HG02678 (cell line): ENCODE measurements at regions not wholly inside any gene's neighbourhood (a gene's known extent, or its start where the extent isn't known, plus 50 kb on each side); places are given as distances from the start of the nearest gene placed in this dataset.

Experiments used
- ATAC-seq: cut with Tn5 transposase; IDR thresholded peaks from one replicate; pipeline ENCODE4 v1.9.1; 2021; ENCODE audit warnings: mild to moderate bottlenecking, moderate library complexity; ENCODE audit not compliant: unreplicated experiment

DNA sequence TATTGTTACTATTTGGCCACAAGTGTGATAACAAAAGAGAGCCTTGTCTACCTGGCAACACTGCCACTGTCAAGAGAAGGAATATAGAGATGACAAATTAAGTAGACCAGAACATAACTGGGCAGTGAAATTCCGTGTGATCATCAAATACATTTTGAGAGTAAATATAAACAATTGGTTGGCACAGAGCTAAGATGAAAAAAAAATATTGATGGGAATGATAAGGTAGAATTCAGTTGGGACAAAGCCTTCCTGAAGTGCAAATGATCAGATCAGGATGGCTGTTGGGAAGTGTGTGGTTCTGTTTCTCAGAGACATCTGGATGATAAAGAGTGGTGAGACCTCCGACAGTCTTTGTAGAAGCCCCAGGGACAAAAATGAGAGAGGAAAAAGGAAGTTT, 205.5 kb upstream of the CAMK1G start:
- ATAC-seq, result no peak

DNA sequence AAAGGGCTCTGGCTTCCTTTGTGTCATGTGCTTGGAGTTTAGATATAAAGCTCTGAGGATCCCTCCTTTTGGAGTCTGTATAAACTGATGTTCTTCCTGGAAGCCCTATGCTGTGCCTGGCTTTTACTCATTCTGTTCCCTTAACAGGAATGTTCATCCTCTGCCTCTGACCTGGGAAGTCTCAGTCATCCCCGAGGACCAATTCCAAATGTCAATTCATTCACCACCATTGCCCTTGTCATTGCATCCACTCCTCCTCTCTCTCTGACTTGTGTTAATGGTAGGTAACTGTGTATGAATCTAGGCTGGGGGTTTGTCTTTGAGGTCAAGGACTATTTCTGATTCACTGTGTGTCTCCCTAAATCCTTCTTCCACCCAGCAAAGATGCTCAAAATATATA, 204.2 kb upstream of the CAMK1G start:
- no peak for ATAC-seq

DNA sequence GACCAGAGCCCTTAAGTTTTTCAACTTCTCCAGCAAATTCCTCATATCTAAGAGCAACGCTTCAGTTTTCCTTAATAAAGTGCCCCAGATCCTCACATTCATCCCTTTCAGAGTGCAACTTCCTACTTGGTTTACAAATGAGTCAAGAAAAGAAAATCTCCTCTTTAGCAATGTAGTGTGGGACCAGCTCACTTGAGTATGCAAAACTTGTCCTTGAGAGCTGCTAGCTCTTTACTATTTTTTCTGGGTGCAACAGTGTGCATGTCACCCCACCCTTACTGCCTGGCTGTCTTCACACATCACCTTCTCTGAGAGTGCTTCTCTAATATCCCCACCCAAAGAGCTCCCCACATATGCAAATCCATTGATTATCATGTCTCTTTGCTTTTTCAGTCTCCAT, 203.1 kb upstream of the CAMK1G start:
- no peak for ATAC-seq

DNA sequence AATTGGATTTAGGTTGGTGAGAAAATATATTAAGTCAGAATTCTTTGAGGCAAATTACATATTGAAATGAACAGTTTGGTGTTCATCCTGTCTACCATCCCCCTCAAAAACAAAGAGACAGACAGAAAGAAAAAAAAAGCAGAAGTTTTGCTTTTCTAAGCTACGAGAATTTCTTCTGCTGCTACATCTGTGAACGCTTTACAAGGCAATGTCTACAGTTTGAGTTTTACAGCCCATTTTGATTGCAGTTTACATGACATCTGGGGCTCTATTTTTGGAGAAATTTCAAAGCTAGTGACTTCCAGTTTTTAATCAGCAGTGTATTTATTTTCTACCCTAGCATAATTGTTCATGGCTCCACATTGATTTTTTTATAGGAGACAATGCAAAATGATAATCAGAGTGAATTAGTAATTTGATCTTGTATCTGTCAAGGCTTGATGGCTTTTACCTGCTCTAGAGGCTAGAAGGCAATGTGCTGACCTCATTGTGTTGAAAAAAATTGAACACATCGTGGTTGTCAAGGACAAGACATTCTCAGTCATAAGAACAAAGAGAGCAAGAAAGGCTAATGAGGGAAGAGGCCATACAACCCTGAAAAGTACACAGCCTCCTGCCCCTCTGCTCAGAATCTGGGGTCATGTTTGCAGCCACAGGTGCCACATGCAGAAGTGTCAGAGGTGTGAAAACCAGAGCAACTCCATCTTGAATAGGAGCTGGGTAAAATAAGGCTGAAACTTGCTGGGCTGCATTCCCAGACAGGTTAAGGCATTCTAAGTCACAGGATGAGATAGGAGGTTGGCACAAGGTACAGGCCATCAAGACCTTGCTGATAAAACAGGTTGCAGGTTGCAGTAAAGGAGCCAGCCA, 201.0 kb upstream of the CAMK1G start:
- no peak for ATAC-seq

DNA sequence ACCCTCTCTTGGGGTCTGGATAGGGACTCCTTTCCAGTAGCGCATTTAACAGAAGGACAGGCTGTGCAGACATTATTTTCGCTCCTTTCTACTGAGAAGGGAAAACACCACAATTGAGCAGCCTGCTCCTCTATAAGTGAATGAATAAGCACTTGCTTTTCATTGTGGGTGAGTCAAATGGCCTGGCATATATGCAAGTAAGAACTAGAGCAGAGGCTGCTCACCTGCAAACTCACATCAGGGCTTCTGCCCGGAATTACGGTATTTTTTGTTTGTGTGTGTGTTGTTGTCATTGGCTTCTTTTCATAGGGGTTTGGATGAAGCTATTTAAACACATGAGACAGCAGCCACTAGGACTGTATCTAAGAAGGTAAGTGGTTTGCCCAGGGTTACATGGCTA, 200.1 kb upstream of the CAMK1G start:
- ATAC-seq, result no peak

DNA sequence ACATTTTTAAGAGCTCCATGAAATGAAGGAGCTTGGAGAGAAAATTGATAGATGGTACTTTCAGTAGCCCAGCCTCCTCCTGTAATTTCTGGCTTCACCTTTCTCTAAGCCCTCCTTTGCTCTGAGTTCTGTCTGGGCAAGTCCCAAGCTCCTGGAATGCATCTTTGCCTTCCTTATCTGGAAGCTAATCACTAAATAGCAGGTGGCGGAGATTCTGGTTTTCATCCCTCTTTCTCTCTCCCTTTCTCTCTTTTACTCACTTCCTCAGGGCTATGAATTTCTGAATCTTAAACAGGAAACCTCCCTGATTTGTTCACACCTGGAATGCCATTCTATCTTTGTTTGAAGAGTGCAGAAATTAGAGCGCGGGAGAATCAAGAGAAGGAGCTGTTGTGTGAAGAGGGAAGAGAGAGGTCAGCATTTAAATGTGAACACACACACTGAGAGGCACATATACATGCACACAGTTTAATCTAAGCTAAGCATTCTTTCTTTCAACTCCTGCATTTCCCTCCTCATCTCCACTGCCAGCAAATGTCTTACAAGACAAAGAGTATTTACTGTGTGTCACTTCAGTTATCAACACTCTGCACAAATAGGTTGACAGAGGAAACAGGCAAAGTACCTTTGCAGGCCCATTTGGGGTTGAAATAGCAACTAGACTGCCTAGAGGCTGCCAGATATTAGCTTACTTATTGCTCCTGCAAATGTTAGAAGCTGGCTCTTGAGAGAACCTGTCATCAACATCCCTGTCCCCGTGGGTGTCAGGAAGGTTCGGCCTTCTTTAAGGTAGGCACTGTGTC, 199.4 kb upstream of the CAMK1G start:
- no peak for ATAC-seq

DNA sequence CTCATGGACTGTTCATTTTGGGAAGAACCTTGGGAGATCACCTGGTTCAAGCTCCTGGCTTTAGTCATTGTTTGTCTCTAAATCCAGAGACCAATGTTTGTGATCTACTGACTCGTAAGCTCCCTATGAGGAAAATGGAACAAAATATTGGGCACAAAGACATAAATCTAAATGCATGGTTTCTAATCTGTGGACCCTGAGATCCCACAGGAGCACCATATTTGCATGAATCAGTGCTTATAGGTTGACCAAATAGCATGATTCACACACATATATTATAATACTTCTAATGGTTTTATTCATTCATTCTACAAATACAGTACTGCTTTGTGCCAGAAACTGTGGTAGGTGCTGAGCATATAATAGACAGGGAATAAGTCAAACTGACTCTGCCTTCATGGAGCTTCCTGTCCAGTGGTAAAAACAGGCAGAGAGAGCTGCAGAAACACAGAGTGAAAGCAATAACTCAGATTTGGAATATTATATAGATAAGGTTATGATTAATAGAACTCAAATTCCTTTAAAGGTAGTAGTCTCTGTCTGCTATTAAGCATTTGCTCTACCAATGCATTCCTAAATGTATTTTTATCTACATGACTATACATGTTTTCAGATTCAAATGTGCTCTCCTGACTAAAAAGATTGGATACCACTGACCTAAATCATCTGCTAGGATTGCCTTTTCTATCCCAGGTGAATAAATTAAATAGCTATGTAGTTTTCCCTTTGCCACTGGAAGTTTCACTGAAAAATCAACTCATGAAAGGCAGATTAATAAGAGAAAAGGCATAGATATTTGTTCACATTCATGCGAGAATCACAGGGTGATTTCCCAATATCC, 198.6 kb upstream of the CAMK1G start:
- no peak for ATAC-seq

DNA sequence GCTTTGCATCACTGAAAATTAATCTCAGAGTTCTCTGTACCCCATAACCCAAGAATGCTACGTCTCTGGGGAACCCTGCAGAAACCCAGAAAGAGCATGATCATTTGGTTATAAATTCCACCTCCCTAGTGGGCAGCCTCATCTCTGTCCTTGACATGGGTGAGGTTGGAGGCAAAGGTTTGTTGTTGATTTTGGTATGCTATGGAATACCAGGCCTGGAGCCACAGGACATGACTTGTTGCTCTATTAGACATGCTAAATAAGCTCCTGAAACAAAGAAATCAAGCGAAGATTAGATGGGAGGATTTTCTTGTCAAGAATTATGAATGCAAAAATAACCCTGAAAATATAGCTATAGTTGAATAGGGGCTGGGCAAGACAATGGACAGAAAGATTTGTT, 197.4 kb upstream of the CAMK1G start:
- no peak for ATAC-seq

DNA sequence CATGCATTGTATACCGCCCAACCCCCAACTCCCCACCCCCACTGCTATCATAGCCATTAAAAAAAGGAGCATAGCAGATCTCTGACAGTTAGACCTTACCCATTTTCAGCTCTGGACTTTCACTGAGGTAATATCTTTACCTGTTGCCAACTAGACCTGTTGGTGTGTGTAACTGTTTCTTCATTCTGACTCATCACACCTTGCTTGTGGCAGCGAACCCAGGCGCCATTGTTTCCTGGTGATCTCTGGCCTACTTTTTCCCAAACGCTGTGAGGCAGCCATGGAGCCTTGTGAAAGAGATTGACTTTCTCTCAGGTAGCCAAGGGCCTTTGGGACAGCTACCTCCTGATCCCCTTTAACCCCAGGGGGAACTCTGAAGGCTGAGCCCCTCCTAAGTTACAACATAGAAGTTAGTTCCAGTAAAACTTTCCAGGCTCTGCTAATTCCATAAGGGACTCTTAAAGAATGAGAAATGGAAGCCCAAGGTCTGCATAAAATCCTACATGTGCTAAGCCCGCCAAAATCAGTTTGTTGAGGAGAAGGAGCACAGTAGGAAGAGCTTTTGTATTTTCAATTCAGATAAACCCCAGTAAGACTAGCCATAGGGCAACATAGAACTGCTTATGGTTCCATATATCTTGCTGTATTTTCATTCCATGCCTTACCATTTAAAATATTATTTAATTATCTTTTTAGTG, 196.1 kb upstream of the CAMK1G start:
- ATAC-seq, result no peak

DNA sequence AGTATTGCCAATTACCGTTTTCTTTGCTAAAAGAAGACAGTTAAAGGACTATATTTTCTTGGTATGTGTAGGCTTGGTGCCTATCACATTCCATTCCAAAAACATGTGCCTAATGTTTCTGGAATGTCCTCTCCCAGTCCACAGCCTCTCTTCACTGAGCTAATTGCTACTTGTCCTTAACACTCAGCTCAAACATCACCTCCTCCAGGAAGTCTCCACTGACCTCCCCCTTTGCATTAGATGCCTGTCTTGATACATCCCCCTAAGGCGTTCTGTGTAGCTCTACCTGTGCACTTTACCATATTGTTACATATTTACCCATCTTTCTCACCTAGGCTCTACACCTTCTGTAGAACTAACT, 195.6 kb upstream of the CAMK1G start:
- ATAC-seq, result no peak

DNA sequence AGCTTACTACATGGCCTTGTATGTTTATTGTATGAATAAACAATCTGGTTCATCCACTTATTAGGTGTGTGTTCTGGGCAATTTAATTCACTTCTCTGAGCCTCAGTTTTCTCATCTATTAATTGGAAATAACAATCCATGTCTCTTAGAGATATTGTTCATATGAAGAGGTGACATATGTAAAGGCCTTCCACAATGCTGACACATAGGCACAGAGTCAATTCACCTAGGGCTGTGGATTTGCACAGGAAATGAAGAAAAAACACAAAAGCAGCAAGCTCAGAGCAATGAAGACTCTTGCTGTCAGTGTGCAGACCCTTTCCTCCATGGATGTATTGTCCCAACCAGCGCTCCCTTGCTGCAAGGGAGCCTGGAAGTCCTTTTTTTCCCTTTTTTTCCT, 195.2 kb upstream of the CAMK1G start:
- no peak for ATAC-seq

DNA sequence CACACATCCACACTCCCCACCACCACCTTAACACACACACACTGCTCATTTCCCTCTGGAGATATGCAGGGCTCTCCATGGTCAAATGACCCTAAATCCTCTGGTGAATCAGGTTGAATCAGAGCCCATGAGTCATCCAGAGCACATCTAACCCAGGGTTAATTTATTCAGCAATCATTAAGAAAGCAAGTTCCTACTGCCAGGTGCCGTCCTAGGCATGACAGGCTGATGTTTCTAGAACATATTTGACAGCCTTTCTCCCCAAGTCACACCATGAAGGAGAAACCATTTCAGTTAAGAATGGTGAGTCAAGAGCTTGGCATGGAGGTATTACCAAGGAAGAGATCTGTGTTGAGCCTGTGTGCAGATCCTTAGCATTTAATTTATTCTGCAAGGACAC, 194.3 kb upstream of the CAMK1G start:
- no peak for ATAC-seq

DNA sequence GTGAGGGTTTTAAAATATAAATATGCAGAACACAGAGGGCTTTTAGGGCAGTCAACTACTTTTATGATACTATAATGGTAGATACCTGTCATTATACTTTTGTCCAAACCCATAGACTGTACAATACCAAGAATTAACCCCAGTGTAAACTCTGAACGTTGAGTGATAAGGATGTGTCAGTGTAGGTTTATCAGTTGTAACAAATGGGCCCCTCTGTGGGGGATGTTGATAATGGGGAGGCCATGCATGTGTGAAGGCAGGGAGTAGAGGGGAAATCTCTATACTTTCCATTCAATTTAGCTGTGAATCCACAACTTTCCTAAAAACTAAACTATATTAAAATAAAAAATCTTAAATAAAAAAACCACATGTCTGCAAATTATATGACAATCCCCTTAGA, 193.5 kb upstream of the CAMK1G start:
- ATAC-seq, result no peak

DNA sequence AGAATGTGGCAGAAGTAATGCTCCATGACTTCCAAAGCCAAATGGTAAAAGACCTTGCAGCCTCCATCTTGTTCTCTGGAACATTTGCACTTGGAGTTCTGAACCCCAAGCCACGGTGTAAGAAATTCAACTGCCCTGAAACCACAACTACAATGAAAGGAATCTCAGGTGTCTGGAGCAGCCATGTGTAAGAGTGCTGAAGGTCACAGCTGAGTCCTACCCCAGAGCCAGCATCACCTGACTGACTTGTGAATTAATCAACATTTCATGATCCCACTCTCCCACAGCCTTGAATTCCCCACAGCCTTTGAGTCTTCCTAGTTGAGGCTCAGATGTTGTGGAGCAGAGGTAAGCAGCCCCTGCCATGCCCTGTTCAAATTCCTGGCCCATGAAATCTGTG, 192.8 kb upstream of the CAMK1G start:
- ATAC-seq, result no peak

DNA sequence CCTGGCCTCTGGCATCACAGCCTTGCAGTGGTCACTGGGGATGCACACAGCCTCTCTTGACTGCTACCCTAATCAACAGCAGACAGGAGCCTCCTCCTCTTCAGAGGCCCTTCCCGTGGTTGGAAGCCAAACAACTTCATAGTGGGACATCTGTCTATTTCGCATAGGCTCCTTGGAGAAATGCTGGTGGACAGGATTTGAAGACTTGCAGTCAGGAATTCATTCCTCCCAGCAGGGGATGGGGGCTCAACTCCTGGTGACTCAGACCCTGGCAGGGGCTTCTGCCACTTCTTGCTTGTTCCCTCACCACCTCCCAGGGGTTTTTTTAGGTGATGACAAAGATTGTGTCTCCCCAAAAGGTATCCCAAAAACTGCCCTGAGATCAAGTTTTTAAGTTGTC, 191.7 kb upstream of the CAMK1G start:
- ATAC-seq, result no peak

DNA sequence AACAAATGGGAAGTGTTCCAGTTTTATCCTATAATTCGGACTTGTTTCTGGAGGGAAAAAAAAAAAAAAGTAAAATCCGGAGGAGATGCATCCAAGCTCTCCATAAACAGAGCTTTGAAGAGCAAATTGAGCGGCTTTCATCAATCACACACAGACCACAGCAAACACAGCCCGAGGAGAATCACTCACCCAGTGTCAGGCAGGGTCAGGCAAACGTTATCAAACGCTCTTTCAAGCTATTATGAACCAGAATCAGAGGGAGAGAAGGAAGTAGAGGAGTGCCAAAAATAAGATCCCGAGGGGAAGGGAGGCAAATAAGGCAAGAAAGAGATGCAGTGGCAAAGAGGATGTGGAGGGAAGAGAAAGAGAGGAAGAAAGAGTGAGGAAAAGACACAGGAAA, 188.3 kb upstream of the CAMK1G start:
- ATAC-seq, result no peak

DNA sequence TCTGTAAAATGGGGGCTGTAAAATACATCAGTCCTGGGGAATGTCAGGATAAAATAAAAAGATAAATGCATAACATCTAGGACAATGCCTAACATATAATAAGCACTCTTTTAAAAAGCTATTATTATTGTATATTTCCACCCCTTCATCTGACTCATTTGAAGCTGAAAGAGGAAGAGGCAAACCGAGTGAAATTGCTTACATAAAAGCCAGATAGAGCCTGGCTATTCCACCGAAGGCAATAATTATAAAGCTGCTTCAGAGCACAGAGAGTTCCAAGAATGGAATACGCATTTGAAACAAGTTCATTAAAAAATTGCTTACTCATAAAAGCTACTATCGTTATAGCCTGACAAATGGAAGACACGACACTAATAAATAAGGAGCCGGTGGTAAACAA, 186.1 kb upstream of the CAMK1G start:
- no peak for ATAC-seq

DNA sequence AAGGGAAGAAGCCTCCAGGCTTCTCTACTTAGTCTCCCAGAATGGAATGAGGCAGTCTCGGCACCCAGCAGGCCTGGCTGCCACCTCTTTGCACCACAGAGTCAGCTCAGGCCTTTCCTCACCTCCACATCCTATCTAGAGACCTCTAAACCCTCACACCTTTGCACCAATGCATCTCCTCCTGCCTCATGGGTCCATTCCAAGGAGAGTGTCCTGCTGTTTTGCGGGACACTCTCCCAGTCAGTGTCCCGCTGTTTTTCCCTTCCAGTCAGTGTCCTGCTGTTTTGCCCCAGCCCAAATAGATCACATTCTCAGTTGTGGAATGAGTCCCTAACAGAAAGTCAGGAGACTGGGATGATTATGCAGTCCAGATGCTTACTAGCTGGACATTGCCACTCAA, 185.6 kb upstream of the CAMK1G start:
- no peak for ATAC-seq

DNA sequence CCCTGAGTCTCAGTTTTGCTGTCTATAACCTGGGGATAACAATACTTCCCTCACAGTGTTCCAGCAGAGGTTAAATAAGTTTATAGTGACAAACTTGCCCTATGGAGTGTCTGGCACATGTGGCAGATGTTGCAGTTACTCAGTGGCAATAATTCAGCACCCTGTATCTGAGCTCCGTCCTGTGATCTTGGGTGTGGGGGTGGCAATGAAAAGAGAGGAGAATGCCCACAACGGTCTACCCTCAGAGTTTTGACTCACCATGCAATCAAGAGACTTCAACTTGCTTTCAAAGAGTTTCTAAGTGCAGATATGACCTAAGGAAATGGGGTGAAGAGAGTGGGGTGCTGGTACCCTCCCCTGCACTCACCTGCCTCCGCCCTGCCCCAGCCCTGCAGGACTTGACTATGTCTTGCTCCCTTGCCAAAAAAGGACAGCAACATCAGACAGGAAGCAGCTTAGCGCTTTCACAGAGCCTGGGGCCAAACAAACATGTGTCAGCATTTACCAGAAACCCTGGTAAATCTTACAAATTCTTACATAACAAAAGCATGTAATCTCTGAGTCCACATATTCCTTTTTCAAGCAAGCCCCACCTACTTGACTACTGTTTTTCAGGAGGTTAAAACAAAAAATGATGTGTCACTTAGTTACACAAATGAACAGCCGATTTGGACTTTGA, 185.1 kb upstream of the CAMK1G start:
- no peak for ATAC-seq

DNA sequence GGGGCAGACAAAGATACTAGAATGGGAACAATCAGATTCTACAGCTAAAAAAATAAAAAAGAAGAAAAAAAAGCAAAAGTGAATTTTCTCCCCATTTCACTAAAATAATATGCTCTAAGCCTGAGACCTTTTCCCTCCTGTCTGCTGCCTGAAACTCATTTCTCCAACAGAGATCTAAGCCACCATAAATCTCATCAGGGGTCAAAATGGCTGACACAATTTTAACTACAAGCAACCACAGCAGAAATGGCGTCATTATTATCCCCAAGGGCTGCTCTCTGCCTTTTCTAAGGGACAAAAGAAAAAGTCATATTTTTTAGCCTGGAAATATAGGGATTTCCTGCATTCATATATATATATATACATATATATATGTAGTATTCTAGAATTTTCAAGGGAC, 183.7 kb upstream of the CAMK1G start:
- ATAC-seq, result no peak
